Panc1 (cell line): ENCODE measurements at regions not wholly inside any gene's neighbourhood (a gene's known extent, or its start where the extent isn't known, plus 50 kb on each side); places are given as distances from the start of the nearest gene placed in this dataset.

Experiments
- ATAC-seq: fragments of 200-7000 bp; cut with Tn5 transposase; 2 replicates; pipeline ENCODE4 v1.9.1; 2020; ENCODE audit warnings: mild to moderate bottlenecking, moderate library complexity
- BruUV-seq: library from RNA; stranded (reverse); fragments of 400-500 nt; replicated peaks from 2 replicates; lab custom pipeline; 2021; lab: Mats Ljungman, UMichigan
- CTCF ChIA-PET: fragments of 300-600 bp; sonication (Branson Sonifier 250); formaldehyde crosslinking; loops from one replicate; lab custom pipeline; 2022; ENCODE audit warnings: antibody characterized with exemption; lab: Charles Lee
- POLR2A ChIA-PET: fragments of 300-600 bp; sonication (Branson Sonifier 250); formaldehyde crosslinking; loops from one replicate; lab custom pipeline; 2022; ENCODE audit warnings: antibody characterized with exemption; lab: Charles Lee
- DNase-seq: peaks from one replicate; pipeline ENCODE4 v3.0.0-alpha.2; 2010; ENCODE audit warnings: low read depth, low spot score
- H3K27ac ChIP-seq: 2 replicates; pipeline ENCODE4 v1.5.1; 2011; ENCODE audit warnings: mild to moderate bottlenecking, low read length, inconsistent platforms
- H3K27me3 ChIP-seq: fragments of 200-500 bp; sonication (Bioruptor generic); 2 replicates; pipeline ENCODE4 v1.6.0; 2014; ENCODE audit warnings: low read length, inconsistent platforms; ENCODE audit not compliant: control insufficient read depth, insufficient read depth
- H3K36me3 ChIP-seq: fragments of 200-500 bp; sonication (Bioruptor generic); 2 replicates; pipeline ENCODE4 v1.5.1; 2014; ENCODE audit warnings: inconsistent platforms, mild to moderate bottlenecking, low read length, moderate library complexity; ENCODE audit not compliant: control insufficient read depth, insufficient read depth
- H3K4me1 ChIP-seq: 2 replicates; pipeline ENCODE4 v1.5.1; 2011; ENCODE audit warnings: inconsistent platforms, mild to moderate bottlenecking, low read length, moderate library complexity; ENCODE audit not compliant: control insufficient read depth, insufficient read depth
- H3K4me3 ChIP-seq, 2 experiments: 2 replicates each; pipeline ENCODE4 v1.5.1; 2011 to 2012; ENCODE audit warnings: low read depth in 2 of 2, low read length in 2 of 2, mild to moderate bottlenecking in 2 of 2, inconsistent platforms in 1 of 2, moderate library complexity in 1 of 2
- H3K9me3 ChIP-seq: fragments of 200-500 bp; sonication (Bioruptor generic); 2 replicates; pipeline ENCODE4 v1.5.1; 2014; ENCODE audit warnings: low read depth, mild to moderate bottlenecking, inconsistent platforms, low read length, moderate library complexity; ENCODE audit not compliant: control insufficient read depth, insufficient read depth
- CTCF ChIP-seq: fragments of 450-650 bp; IDR thresholded peaks from 2 replicates; pipeline ENCODE4 v1.5.1; 2017; ENCODE audit warnings: mild to moderate bottlenecking
- POLR2AphosphoS5 ChIP-seq: IDR thresholded peaks from 2 replicates; pipeline ENCODE4 v1.6.1; 2012; ENCODE audit warnings: mild to moderate bottlenecking, low read depth, low read length, moderate library complexity
- REST ChIP-seq, 2 experiments: IDR thresholded peaks; 2 replicates each; pipeline ENCODE4 v1.6.1; 2011 to 2012; ENCODE audit warnings: low read depth in 2 of 2, control low read depth in 1 of 2, low read length in 1 of 2, mild to moderate bottlenecking in 1 of 2, moderate library complexity in 1 of 2; ENCODE audit not compliant: insufficient read depth in 1 of 2
- SIN3A ChIP-seq: IDR thresholded peaks from 2 replicates; pipeline ENCODE4 v1.6.1; 2012; ENCODE audit warnings: low read depth, mild to moderate bottlenecking, low read length, moderate library complexity, borderline replicate concordance; ENCODE audit not compliant: insufficient read depth
- TCF7L2 ChIP-seq: IDR thresholded peaks from 2 replicates; pipeline ENCODE4 v1.6.1; 2011; ENCODE audit warnings: mild to moderate bottlenecking, low read depth, low read length, inconsistent platforms
- in situ Hi-C: cut with HindIII; loops from 2 replicates; pipeline ENCODE4 v1.10.0; 2016; ENCODE audit warnings: low sequenced_read_pairs, low pct_unique_long_range_greater_than_20kb
- intact Hi-C: fragments of 100-400 bp; cut with micrococcal nuclease; formaldehyde crosslinking; loops from one replicate; pipeline ENCODE4 v1.10.0; 2022; ENCODE audit not compliant: unreplicated experiment

GRCh38 chr1:63122079-63122478 lies 200.3 kb upstream of the FOXD3 start:
- CTCF ChIA-PET, result no interaction called here
- BruUV-seq, result no TSS peak

GRCh38 chr1:63124666-63125191 lies 197.6 kb upstream of the FOXD3 start:
- H3K9me3 ChIP-seq, result no peaks in the 10 kb centered on the region
- ChIA-PET POLR2A (no interaction called here), CTCF (no interaction called here)
- TF ChIP-seq POLR2AphosphoS5, result no peak
- TF ChIP-seq SIN3A, result no peak
- no peak for TF ChIP-seq TCF7L2
- TF ChIP-seq CTCF, result no peak
- no peak overlapping the region for H3K4me3 ChIP-seq
- peaks cover 6% of the 10 kb centered on the region for H3K27me3 ChIP-seq
- no peak overlapping the region for H3K27ac ChIP-seq
- no peak for ATAC-seq
- no peaks in the 10 kb centered on the region for H3K4me1 ChIP-seq
- no peak for DNase-seq
- intact Hi-C loops (no loop called here), in situ Hi-C loops (no loop called here)
- BruUV-seq, result no TSS peak
- H3K36me3 ChIP-seq, result no peaks in the 10 kb centered on the region

More at GRCh38 chr1:63122079-63122478, 200.3 kb upstream of the FOXD3 start:
- in situ Hi-C loops (no loop called here), intact Hi-C loops (no loop called here)
- peaks cover 5% of the 10 kb centered on the region for H3K27me3 ChIP-seq
- no peak overlapping the region for H3K27ac ChIP-seq
- no peak overlapping the region for H3K4me3 ChIP-seq
- no peak for DNase-seq
- H3K4me1 ChIP-seq, result no peaks in the 10 kb centered on the region
- no peaks in the 10 kb centered on the region for H3K36me3 ChIP-seq
- POLR2A ChIA-PET, result no interaction called here
- TF ChIP-seq REST (IDR thresholded peaks at IDR 0.05; ENCODE audit: insufficient read depth in 1 of 2, low read depth in 2 of 2, low read length in 1 of 2) (no peak), CTCF (no peak), POLR2AphosphoS5 (no peak)
- H3K9me3 ChIP-seq, result no peaks in the 10 kb centered on the region
- no peak for ATAC-seq
